GM12891 (cell line): ENCODE measurements at regions not wholly inside any gene's neighbourhood (a gene's known extent, or its start where the extent isn't known, plus 50 kb on each side); places are given as distances from the start of the nearest gene placed in this dataset.

ENCODE experiments used
- POLR2A ChIP-seq: IDR thresholded peaks from 2 replicates; pipeline ENCODE4 v1.6.1; 2011; ENCODE audit warnings: low read depth, low read length, control low read depth
- POLR2AphosphoS5 ChIP-seq: IDR thresholded peaks from 2 replicates; pipeline ENCODE4 v1.6.1; 2011; ENCODE audit warnings: low read depth, low read length, control low read depth
- TAF1 ChIP-seq: IDR thresholded peaks from 2 replicates; pipeline ENCODE4 v1.6.1; 2011; ENCODE audit warnings: low read depth, low read length, control low read depth

- TF ChIP-seq TAF1, result no peak
- TF ChIP-seq POLR2A, result no peak
- no peak for TF ChIP-seq POLR2AphosphoS5
These were observed 96.7 kb downstream of the CCER1 start for GRCh38 chr12:90858252-90858651.
